DND-41 (cell line): ENCODE measurements at regions not wholly inside any gene's neighbourhood (a gene's known extent, or its start where the extent isn't known, plus 50 kb on each side); places are given as distances from the start of the nearest gene placed in this dataset.

Experiments
- ATAC-seq: fragments of 200-7000 bp; cut with Tn5 transposase; 3 replicates; pipeline ENCODE4 v1.9.1; 2021; ENCODE audit warnings: low read depth; ENCODE audit not compliant: insufficient read depth
- DNase-seq: peaks from one replicate; pipeline ENCODE4 v3.0.0-alpha.2; 2020
- H2AFZ ChIP-seq: 2 replicates; pipeline ENCODE4 v1.6.0; 2012; ENCODE audit warnings: low read depth, low read length
- H3K27ac ChIP-seq: 2 replicates; pipeline ENCODE4 v1.5.1; 2012; ENCODE audit warnings: low read length, inconsistent platforms
- H3K27me3 ChIP-seq: fragments of 200-600 bp; sonication (generic); 2 replicates; pipeline ENCODE4 v1.6.0; 2012; ENCODE audit warnings: low read length, mild to moderate bottlenecking, inconsistent platforms; ENCODE audit not compliant: insufficient read depth, poor library complexity
- H3K36me3 ChIP-seq: 2 replicates; pipeline ENCODE4 v1.5.1; 2012; ENCODE audit warnings: low read length, inconsistent platforms; ENCODE audit not compliant: insufficient read depth
- H3K4me1 ChIP-seq: 2 replicates; pipeline ENCODE4 v1.5.1; 2012; ENCODE audit warnings: mild to moderate bottlenecking, low read length; ENCODE audit not compliant: insufficient read depth
- H3K4me2 ChIP-seq: 2 replicates; pipeline ENCODE4 v1.6.0; 2012; ENCODE audit warnings: mild to moderate bottlenecking, moderate library complexity, low read length, inconsistent platforms; ENCODE audit not compliant: insufficient read depth
- H3K4me3 ChIP-seq, 2 experiments: fragments of 200-600 bp in 1 of 2; shearing (Covaris generic) in 1 of 2; 2 replicates each; pipeline ENCODE4 v1.5.1; 2012 to 2016; ENCODE audit warnings: inconsistent platforms in 2 of 2, low read length in 2 of 2, mild to moderate bottlenecking in 2 of 2, low read depth in 1 of 2, moderate library complexity in 1 of 2
- H3K79me2 ChIP-seq: 2 replicates; pipeline ENCODE4 v1.6.0; 2012; ENCODE audit warnings: low read length, inconsistent platforms; ENCODE audit not compliant: insufficient read depth
- H3K9ac ChIP-seq: 2 replicates; pipeline ENCODE4 v1.6.0; 2012; ENCODE audit warnings: low read depth, mild to moderate bottlenecking, inconsistent platforms, low read length, moderate library complexity
- H3K9me3 ChIP-seq: 2 replicates; pipeline ENCODE4 v1.5.1; 2012; ENCODE audit warnings: low read length, moderate library complexity, mild to moderate bottlenecking, inconsistent platforms; ENCODE audit not compliant: insufficient read depth, severe bottlenecking
- H4K20me1 ChIP-seq: 2 replicates; pipeline ENCODE4 v1.6.0; 2012; ENCODE audit warnings: low read length; ENCODE audit not compliant: insufficient read depth
- CTCF ChIP-seq: IDR thresholded peaks from 2 replicates; pipeline ENCODE4 v1.5.1; 2012; ENCODE audit warnings: borderline replicate concordance, low read length, moderate library complexity, mild to moderate bottlenecking; ENCODE audit not compliant: poor library complexity, severe bottlenecking; ENCODE audit errors: extremely low read depth
- EZH2 ChIP-seq: IDR thresholded peaks from 3 replicates; pipeline ENCODE4 v1.6.1; 2012; ENCODE audit warnings: borderline replicate concordance, low read depth, mild to moderate bottlenecking, moderate library complexity, low read length, inconsistent platforms; ENCODE audit not compliant: severe bottlenecking

GRCh38 chr10:36175954-36176353 lies 533.9 kb upstream of the FZD8 start:
- no peak for ATAC-seq

GRCh38 chr10:36173364-36173763 lies 531.3 kb upstream of the FZD8 start:
- no peak overlapping the region for H3K9ac ChIP-seq
- no peaks in the 10 kb centered on the region for H4K20me1 ChIP-seq
- no peaks in the 10 kb centered on the region for H3K79me2 ChIP-seq
- no peaks in the 10 kb centered on the region for H3K36me3 ChIP-seq
- H3K4me2 ChIP-seq = no peak overlapping the region
- H3K27ac ChIP-seq = no peak overlapping the region
- H3K9me3 ChIP-seq = no peaks in the 10 kb centered on the region
- ATAC-seq = no peak
- TF ChIP-seq EZH2 = no peak
- no peak for TF ChIP-seq CTCF
- H3K4me1 ChIP-seq = peaks cover 6% of the 10 kb centered on the region; the same call in 1 of the 2 replicates
- no peak overlapping the region for H2AFZ ChIP-seq
- no peak overlapping the region for H3K4me3 ChIP-seq
- H3K27me3 ChIP-seq = no peaks in the 10 kb centered on the region
- no peak for DNase-seq

More at GRCh38 chr10:36175954-36176353, 533.9 kb upstream of the FZD8 start:
- no peak for DNase-seq
- Histone ChIP-seq H4K20me1 (no peaks in the 10 kb centered on the region), H3K4me2 (no peak overlapping the region), H3K36me3 (no peaks in the 10 kb centered on the region), H3K79me2 (no peaks in the 10 kb centered on the region), H3K27me3 (no peaks in the 10 kb centered on the region), H3K27ac (no peak overlapping the region), H3K4me1 (peaks cover 6% of the 10 kb centered on the region; the same call in 1 of the 2 replicates), H3K4me3 (no peak overlapping the region), H2AFZ (no peak overlapping the region), H3K9ac (no peak overlapping the region), H3K9me3 (no peaks in the 10 kb centered on the region)
- TF ChIP-seq EZH2 (no peak), CTCF (no peak)

GRCh38 chr10:36171953-36172940 lies 530.2 kb upstream of the FZD8 start:
- DNase-seq = no peak
- Histone ChIP-seq H3K27ac (no peak overlapping the region), H3K36me3 (no peaks in the 10 kb centered on the region), H2AFZ (peak overlapping the region; percentile 50; the same call in 1 of the 2 replicates), H3K9ac (no peak overlapping the region), H3K4me2 (no peak overlapping the region), H4K20me1 (no peaks in the 10 kb centered on the region), H3K27me3 (no peaks in the 10 kb centered on the region), H3K9me3 (no peaks in the 10 kb centered on the region), H3K4me3 (no peak overlapping the region), H3K4me1 (peaks cover 6% of the 10 kb centered on the region; the same call in 1 of the 2 replicates), H3K79me2 (no peaks in the 10 kb centered on the region)
- ATAC-seq = no peak
- TF ChIP-seq EZH2 (no peak), CTCF (no peak)
